ENCODE measurements at regions not wholly inside any gene's neighbourhood (a gene's known extent, or its start where the extent isn't known, plus 50 kb on each side); places are given as distances from the start of the nearest gene placed in this dataset.

GRCh38 chr4:107562316-107562715 lies 157.7 kb downstream of the PAPSS1 start:
- TF ChIP-seq CTCF (conservative IDR thresholded peaks at IDR 0.05 in 1 of 2, IDR thresholded peaks at IDR 0.05 in 1 of 2; ENCODE audit: low read depth in 1 of 2, low read length in 2 of 2) = no peak
- no peak for TF ChIP-seq EZH2 (IDR thresholded peaks at IDR 0.05; ENCODE audit: low read length, missing control alignments)
